ENCODE measurements at regions not wholly inside any gene's neighbourhood (a gene's known extent, or its start where the extent isn't known, plus 50 kb on each side); places are given as distances from the start of the nearest gene placed in this dataset.

- no peak for TF ChIP-seq CTCF (IDR thresholded peaks at IDR 0.05 in 4 of 5, conservative IDR thresholded peaks at IDR 0.05 in 1 of 5)
- TF ChIP-seq POLR2A (IDR thresholded peaks at IDR 0.05), result no peak
These were observed 144.3 kb downstream of the HSD17B3 start for GRCh38 chr9:96157675-96158074.

Data from gastrocnemius medialis (tissue), 4 donors.